Liver (tissue), 8 donors: ENCODE measurements at regions not wholly inside any gene's neighbourhood (a gene's known extent, or its start where the extent isn't known, plus 50 kb on each side); places are given as distances from the start of the nearest gene placed in this dataset.

Source experiments
- DNase-seq: peaks from one replicate; pipeline ENCODE4 v3.0.0-alpha.2; 2017; ENCODE audit warnings: low spot score
- H3K27ac ChIP-seq, 2 donors: one replicate each; pipeline ENCODE4 v1.7.0; 2013; ENCODE audit warnings: inconsistent platforms in 2 of 2, low read length in 2 of 2, control low read depth in 1 of 2, low read depth in 1 of 2, mild to moderate bottlenecking in 1 of 2
- H3K27me3 ChIP-seq, 4 donors: one replicate each; pipeline versions ENCODE4 v1.6.1 to v1.7.0; 2013; ENCODE audit warnings: low read length in 3 of 4, inconsistent platforms in 1 of 4, mild to moderate bottlenecking in 1 of 4, moderate library complexity in 1 of 4; ENCODE audit not compliant: control insufficient read depth in 4 of 4, insufficient read depth in 4 of 4
- H3K36me3 ChIP-seq, 4 donors: one replicate each; pipeline versions ENCODE4 v1.6.1 to v1.7.0; 2013; ENCODE audit warnings: low read length in 3 of 4, mild to moderate bottlenecking in 3 of 4, low read depth in 1 of 4, moderate library complexity in 1 of 4; ENCODE audit not compliant: control insufficient read depth in 4 of 4, insufficient read depth in 3 of 4
- H3K4me1 ChIP-seq, 4 donors: one replicate each; pipeline versions ENCODE4 v1.6.1 to v1.7.0; 2013; ENCODE audit warnings: low read length in 3 of 4, mild to moderate bottlenecking in 3 of 4, moderate library complexity in 1 of 4; ENCODE audit not compliant: control insufficient read depth in 4 of 4, insufficient read depth in 4 of 4
- H3K4me3 ChIP-seq, 3 donors: one replicate each; pipeline versions ENCODE4 v1.6.1 to v1.7.0; 2013; ENCODE audit warnings: low read length in 3 of 3, control low read depth in 1 of 3, low read depth in 1 of 3, mild to moderate bottlenecking in 1 of 3
- H3K9ac ChIP-seq, 2 donors: one replicate each; pipeline ENCODE4 v1.7.0; 2013; ENCODE audit warnings: low read length in 2 of 2, mild to moderate bottlenecking in 2 of 2, moderate library complexity in 2 of 2, control low read depth in 1 of 2, low read depth in 1 of 2
- H3K9me3 ChIP-seq, 4 donors: one replicate each; pipeline versions ENCODE4 v1.6.1 to v1.7.0; 2013; ENCODE audit warnings: low read length in 3 of 4; ENCODE audit not compliant: control insufficient read depth in 4 of 4
- ATF3 ChIP-seq: IDR thresholded peaks from 2 replicates; pipeline ENCODE4 v1.6.1; 2016; ENCODE audit warnings: antibody characterized with exemption
- CTCF ChIP-seq: fragments of 150-350 bp; IDR thresholded peaks from 2 replicates; pipeline ENCODE4 v1.5.1; 2017; ENCODE audit warnings: improper control_type of control experiment, low read depth, low read length; ENCODE audit not compliant: missing input control
- EGR1 ChIP-seq, 2 donors: IDR thresholded peaks; 2 replicates each; pipeline ENCODE4 v1.6.1; 2016 to 2018; ENCODE audit warnings: antibody characterized with exemption in 2 of 2, low read depth in 2 of 2
- FOXA1 ChIP-seq: IDR thresholded peaks from 2 replicates; pipeline ENCODE4 v1.6.1; 2016; ENCODE audit warnings: antibody characterized with exemption
- FOXA2 ChIP-seq: IDR thresholded peaks from 2 replicates; pipeline ENCODE4 v1.6.1; 2016; ENCODE audit warnings: antibody characterized with exemption
- GABPA ChIP-seq, 2 donors: IDR thresholded peaks in 1 of 2; conservative IDR thresholded peaks in 1 of 2; 2 replicates each; pipeline ENCODE4 v1.6.1; 2016; ENCODE audit warnings: antibody characterized with exemption in 2 of 2, mild to moderate bottlenecking in 1 of 2, moderate library complexity in 1 of 2
- HNF4A ChIP-seq, 2 donors: conservative IDR thresholded peaks; 2 replicates each; pipeline ENCODE4 v1.6.1; 2016; ENCODE audit warnings: antibody characterized with exemption in 2 of 2, mild to moderate bottlenecking in 2 of 2
- HNF4G ChIP-seq: IDR thresholded peaks from 2 replicates; pipeline ENCODE4 v1.6.1; 2016; ENCODE audit warnings: antibody characterized with exemption
- JUND ChIP-seq, 2 donors: IDR thresholded peaks; 2 replicates each; pipeline ENCODE4 v1.6.1; 2016; ENCODE audit warnings: antibody characterized with exemption in 2 of 2
- MAX ChIP-seq: IDR thresholded peaks from 2 replicates; pipeline ENCODE4 v1.6.1; 2016; ENCODE audit warnings: antibody characterized with exemption
- NR2F2 ChIP-seq: IDR thresholded peaks from 2 replicates; pipeline ENCODE4 v1.6.1; 2016; ENCODE audit warnings: antibody characterized with exemption
- RAD21 ChIP-seq, 2 donors: IDR thresholded peaks; 2 replicates each; pipeline ENCODE4 v1.6.1; 2016; ENCODE audit warnings: antibody characterized with exemption in 2 of 2, mild to moderate bottlenecking in 2 of 2
- REST ChIP-seq: IDR thresholded peaks from 2 replicates; pipeline ENCODE4 v1.6.1; 2016; ENCODE audit warnings: antibody characterized with exemption, mild to moderate bottlenecking
- RXRA ChIP-seq, 2 donors: IDR thresholded peaks; 2 replicates each; pipeline ENCODE4 v1.6.1; 2017 to 2018; ENCODE audit warnings: antibody characterized with exemption in 2 of 2, mild to moderate bottlenecking in 1 of 2
- SP1 ChIP-seq: IDR thresholded peaks from 2 replicates; pipeline ENCODE4 v1.6.1; 2018; ENCODE audit warnings: antibody characterized with exemption, mild to moderate bottlenecking
- TAF1 ChIP-seq: conservative IDR thresholded peaks from 2 replicates; pipeline ENCODE4 v1.6.1; 2016; ENCODE audit warnings: antibody characterized with exemption, mild to moderate bottlenecking
- YY1 ChIP-seq: IDR thresholded peaks from 2 replicates; pipeline ENCODE4 v1.6.1; 2016; ENCODE audit warnings: antibody characterized with exemption, mild to moderate bottlenecking
- ZBTB33 ChIP-seq: IDR thresholded peaks from 2 replicates; pipeline ENCODE4 v1.6.1; 2016; ENCODE audit warnings: antibody characterized with exemption
- WGBS: extraction: QIAGEN DNeasy Blood & Tissue Kit; methylation state at CpG from one replicate; pipeline ENCODE4 v1.1.7; 2013; 5-methylcytosine and 5-hydroxymethylcytosine counted together
- donor health status: healthy.
- donor health status: healthy.
- donor health status: healthy.
- donor health status: healthy.
- donor health status: healthy.

DNA sequence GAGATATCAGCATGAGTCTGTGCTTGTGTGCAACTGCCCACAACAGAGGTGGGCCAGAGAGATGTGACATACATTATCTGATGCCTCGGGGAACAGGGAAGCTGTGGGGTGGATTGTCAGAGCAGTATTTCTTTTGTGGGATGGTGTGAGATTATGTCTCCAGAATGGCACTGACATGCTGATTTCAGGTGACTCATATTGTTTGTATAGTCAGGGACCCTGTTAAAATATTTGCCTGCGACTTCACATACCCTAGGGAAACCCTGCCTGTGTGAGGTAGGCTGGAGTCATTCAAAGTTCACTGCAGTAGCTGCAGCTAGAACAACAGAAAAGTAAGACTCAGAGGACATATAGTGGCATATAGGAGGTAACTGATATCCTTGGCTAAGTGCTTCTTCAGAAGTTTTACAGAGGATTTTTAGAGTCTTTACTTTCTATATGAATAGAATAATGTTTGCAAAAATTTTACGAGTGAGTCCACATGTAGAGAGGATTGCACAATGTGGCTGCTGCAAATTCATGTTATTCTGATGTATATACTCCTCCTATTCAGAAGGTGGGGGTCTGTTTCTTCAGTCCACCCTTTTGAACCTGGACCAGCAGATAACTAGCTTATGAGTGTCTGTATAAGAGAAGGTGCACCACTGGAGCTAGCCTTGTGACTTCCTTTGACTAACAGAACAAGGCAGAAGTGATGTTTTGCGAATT, 89.3 kb downstream of the MACIR start:
- Histone ChIP-seq H3K4me1 (no peaks in the 10 kb centered on the region), H3K9ac (no peak overlapping the region), H3K27ac (no peak overlapping the region), H3K4me3 (no peak overlapping the region), H3K36me3 (no peaks in the 10 kb centered on the region), H3K9me3 (no peaks in the 10 kb centered on the region), H3K27me3 (no peaks in the 10 kb centered on the region)
- WGBS, result 51% methylated on average over 4 of the region's 4 CpGs
- no peak for DNase-seq
- TF ChIP-seq FOXA1 (no peak), EGR1 (IDR thresholded peaks at IDR 0.05; ENCODE audit: low read depth in 2 of 2) (no peak), HNF4A (conservative IDR thresholded peaks at IDR 0.05) (no peak), YY1 (no peak), RXRA (IDR thresholded peaks at IDR 0.05) (no peak), MAX (no peak), JUND (IDR thresholded peaks at IDR 0.05) (no peak), REST (no peak), HNF4G (no peak), NR2F2 (no peak), GABPA (IDR thresholded peaks at IDR 0.05 in 1 of 2, conservative IDR thresholded peaks at IDR 0.05 in 1 of 2) (no peak), TAF1 (no peak), CTCF (no peak), FOXA2 (no peak), RAD21 (IDR thresholded peaks at IDR 0.05) (no peak), SP1 (no peak), ZBTB33 (no peak), ATF3 (no peak)
